ENCODE measurements at regions not wholly inside any gene's neighbourhood (a gene's known extent, or its start where the extent isn't known, plus 50 kb on each side); places are given as distances from the start of the nearest gene placed in this dataset.

- no peak for DNase-seq (ENCODE audit: low read depth in 2 of 2)
Observed at GRCh38 chr2:226431288-226431948, 368.2 kb downstream of the IRS1 start.

- no peak for DNase-seq (ENCODE audit: low read depth in 2 of 2)
Observed at GRCh38 chr2:226429476-226429875, 370.1 kb downstream of the IRS1 start.

DNA sequence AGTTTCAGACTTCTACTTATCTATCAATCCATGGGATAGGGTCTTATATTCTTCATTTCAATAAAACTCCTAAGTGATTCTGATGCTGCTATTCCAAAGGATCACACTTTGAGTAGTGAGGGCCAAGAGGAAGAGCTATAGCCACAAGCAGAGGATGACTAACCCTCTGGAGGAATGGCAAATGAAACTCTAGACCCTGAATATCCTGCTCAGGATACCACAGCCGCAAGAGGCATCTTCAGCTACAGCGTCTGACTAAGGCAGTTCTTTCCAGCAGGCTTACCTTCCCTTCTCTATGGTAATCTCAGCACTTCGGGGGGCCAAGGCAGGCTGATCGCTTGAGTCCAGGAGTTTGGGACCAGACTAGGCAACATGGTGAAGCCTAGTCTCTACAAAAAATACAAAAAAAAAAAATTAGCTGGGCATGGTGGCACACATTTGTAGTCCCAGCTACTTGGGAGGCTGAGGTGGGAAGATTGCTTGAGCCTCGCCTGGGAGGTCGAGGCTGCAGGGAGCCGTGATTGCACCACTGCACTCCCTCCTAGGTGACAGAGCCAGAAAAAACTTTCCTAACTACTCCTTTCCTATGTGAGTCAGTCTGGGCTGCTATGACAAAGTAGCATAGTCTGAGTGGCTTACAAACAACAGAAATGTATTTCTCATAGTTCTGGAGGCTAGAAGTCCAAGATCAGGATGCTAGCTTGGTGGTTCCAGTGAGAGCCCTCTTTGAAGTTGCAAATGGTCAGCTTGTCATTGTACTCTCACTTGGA lies 371.9 kb downstream of the IRS1 start:
- DNase-seq (ENCODE audit: low read depth in 2 of 2) = no peak

- DNase-seq (ENCODE audit: low read depth in 2 of 2) = no peak
Observed at GRCh38 chr2:226426292-226426736, 373.3 kb downstream of the IRS1 start.

DNA sequence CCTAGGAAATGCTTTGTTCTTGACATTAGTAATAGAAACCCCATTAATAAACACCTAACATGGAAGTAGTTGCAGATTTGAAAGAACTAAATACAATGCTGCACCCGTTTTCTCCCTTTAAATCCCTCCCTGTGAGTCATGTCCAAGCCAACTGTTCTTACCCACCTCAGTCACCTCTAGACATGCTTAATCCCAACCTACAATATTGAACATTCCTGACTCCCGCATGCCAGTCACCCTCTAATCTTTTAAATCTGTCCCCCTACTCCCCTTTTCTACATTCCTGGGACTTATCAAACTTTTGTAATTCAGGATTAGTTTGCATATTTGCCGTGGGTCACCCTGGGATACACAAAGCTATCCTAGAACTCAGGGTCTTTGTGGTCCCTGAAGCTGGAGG lies 374.6 kb downstream of the IRS1 start:
- no peak for DNase-seq (ENCODE audit: low read depth in 2 of 2)

GRCh38 chr2:226423498-226423960 lies 376.1 kb downstream of the IRS1 start:
- peak; percentile 22 to 34 for DNase-seq (ENCODE audit: low read depth in 2 of 2)

DNA sequence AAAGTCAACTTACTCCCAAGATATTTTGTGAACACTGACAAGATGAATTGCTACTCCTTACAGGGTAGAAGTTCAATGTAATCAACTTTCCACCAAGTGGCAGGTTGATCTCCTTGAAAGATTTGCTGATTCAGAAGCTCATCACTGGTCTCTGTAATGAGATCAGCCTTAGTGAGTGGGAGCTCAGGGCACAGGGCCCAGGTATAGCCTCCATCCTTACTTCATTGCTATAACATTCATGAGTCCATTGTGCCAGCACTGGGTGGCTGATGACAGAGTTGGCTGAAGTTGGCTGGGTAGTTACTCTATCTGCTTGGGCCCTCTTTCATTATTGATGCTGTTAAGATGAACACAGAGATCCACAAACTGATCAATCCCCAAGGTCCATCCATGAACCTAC lies 379.0 kb downstream of the IRS1 start:
- no peak for DNase-seq (ENCODE audit: low read depth in 2 of 2)

DNA sequence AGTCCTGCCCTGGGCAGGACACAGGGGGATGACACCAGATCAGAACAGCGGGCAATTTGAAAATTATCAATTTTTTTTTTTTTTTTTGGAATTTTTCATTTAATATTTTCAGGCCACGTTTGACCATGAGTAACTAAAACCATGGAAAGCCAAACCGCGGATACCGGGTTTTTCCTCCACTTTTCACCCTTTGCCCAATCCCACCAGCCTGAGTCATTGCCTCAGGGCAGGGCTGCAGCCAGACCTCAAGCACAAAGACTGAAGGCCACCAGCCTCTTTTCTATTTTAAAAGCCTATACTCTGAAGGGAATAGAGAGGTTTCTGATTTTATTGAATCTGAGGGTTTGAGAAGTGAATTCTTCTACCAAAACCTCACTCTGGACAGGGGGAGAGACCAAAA lies 381.1 kb downstream of the IRS1 start:
- DNase-seq (ENCODE audit: low read depth in 2 of 2) = no peak

- no peak for DNase-seq (ENCODE audit: low read depth in 2 of 2)
Observed at GRCh38 chr2:226414335-226414734, 385.3 kb downstream of the IRS1 start.

GRCh38 chr2:226413498-226414130 lies 386.0 kb downstream of the IRS1 start:
- DNase-seq (ENCODE audit: low read depth in 2 of 2) = no peak

DNA sequence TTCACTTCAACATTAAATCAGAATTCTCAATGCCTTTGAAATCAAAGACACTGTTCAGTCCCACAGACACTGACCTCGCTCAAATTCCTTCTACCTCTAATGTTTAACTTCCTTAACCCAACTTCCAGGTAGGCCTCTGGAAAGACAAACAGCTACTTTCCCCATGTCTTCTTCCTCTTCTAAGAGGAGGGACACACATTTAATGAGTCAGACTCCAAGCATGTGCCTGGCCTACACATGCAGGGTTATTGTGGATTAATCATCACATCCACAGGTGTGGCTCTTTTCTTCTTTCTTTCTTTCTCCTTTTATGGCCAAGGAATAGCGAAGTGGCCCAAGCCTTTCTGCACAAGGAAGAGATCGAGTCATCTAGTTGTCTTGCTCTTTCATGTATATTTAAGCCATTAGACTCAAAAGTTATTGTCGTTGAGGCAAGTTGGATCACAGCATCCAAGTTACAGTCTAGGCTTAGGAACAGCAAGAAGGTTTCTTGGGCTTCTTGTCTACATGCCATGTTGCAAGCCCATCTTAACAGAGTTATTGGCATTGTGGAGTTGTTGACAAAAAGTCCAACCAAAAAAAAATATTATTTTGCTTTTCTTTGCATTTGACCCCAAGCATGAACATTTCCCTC lies 387.8 kb downstream of the IRS1 start:
- DNase-seq (ENCODE audit: low read depth in 2 of 2) = no peak

DNA sequence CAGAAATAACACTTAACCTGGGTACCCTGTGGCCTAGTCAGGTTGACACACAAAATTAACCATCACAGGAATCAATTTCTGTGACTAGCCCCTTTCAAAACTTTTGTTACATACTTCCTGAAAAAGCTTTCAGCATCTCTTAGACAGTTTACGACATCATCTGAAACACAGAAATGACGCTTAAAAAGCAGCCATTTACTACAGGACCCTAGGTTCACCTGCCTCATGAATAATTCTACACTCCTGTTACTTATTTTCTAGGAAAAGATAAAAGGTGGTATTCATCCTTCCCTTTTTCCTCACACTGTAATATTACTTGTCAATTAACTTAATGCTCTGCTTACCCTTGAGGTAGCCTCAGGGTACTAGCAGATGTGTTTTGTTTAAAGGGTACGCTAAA lies 388.4 kb downstream of the IRS1 start:
- DNase-seq (ENCODE audit: low read depth in 2 of 2) = no peak

GRCh38 chr2:226410247-226410835 lies 389.3 kb downstream of the IRS1 start:
- no peak for DNase-seq (ENCODE audit: low read depth in 2 of 2)

- DNase-seq (ENCODE audit: low read depth in 2 of 2) = no peak
Observed at GRCh38 chr2:226409134-226409533, 390.5 kb downstream of the IRS1 start.

GRCh38 chr2:226408141-226408540 lies 391.5 kb downstream of the IRS1 start:
- DNase-seq (ENCODE audit: low read depth in 2 of 2) = no peak

DNA sequence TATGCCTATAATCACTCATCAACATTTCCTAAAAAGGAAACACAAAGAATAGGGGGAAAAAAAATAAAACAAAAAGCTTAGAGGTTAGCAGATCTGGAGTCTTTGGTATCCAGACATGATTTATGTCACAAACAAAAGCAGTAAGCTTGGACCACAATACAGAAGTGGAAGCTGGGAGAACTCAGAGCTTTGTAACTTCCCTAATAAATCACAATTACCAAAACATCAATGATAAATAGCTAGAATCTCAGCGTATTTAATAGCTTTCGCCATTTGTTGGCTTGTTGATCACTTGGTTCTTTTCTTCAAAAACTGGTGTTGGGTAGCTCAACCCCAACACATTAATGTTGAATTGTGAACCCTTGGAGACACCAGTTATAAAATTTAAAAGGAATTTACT lies 392.5 kb downstream of the IRS1 start:
- DNase-seq (ENCODE audit: low read depth in 2 of 2) = no peak

GRCh38 chr2:226405465-226405864 lies 394.2 kb downstream of the IRS1 start:
- no peak for DNase-seq (ENCODE audit: low read depth in 2 of 2)

- no peak for DNase-seq (ENCODE audit: low read depth in 2 of 2)
Observed at GRCh38 chr2:226403369-226403768, 396.3 kb downstream of the IRS1 start.

- no peak for DNase-seq (ENCODE audit: low read depth in 2 of 2)
Observed at GRCh38 chr2:226399006-226399405, 400.6 kb downstream of the IRS1 start.

DNA sequence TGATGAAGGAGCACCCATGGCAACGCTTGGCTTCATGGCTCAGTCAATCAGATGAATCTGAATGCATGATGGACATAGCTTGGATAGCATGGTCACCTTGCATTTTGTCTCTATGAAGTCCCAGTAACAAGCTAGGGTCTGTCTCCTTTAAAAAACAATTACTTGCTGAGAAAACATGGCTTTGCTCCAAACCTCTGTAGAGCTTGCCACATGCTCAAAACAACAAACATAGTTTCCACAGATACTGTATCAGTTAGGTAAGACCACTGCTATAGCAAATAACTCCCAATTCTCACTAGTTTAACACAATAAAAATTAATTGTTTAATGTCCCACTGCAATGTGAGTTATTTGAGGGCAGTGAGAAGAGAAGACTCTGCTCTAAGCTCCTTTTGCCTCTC lies 401.0 kb downstream of the IRS1 start:
- no peak for DNase-seq (ENCODE audit: low read depth in 2 of 2)

DNA sequence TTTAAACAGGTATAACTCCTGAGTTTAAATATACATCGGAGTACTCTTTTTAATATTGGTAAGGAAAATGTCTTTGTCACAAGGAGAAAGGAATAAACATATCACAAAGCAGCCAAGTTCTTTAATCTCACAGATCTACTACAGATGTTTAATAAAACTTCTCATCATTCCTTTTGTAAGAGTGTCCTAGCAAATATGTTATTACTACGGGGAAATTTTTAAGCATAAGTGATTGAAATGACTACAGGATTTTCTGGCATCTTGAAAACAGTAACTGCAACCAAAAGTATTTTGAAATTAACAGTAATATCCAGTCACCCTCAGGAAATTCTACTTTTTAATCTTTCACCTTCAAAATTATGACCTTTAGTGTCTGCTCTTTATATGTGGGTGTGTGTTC lies 403.1 kb downstream of the IRS1 start:
- DNase-seq (ENCODE audit: low read depth in 2 of 2) = no peak

- DNase-seq (ENCODE audit: low read depth in 2 of 2) = no peak
Observed at GRCh38 chr2:226387499-226387942, 412.1 kb downstream of the IRS1 start.
